ENCODE measurements at regions not wholly inside any gene's neighbourhood (a gene's known extent, or its start where the extent isn't known, plus 50 kb on each side); places are given as distances from the start of the nearest gene placed in this dataset.

DNA sequence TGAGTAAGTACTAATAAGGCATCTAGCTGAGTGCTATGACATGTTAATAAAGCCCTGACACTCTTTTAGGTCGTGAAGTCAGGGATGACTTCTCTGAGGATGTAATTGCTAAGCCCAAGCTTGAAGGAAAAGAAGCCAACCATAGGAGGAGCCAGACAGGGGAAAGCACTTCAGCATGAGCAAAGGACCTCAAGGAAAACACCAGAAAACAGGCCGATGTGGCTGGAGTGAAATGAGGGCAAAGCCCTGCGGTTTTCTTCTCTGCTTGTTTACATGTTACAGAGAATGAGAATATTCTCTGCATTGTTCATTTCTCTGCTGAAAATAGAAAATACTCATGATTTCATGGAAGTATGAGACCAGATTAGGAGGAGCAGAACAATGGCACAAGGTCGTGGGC is 112.5 kb upstream of the ARHGAP28 start:
- Histone ChIP-seq H3K4me1 (ENCODE audit: control insufficient read depth in 2 of 2, insufficient read depth in 2 of 2, low read length in 2 of 2) (no peaks in the 10 kb centered on the region), H3K4me3 (ENCODE audit: control extremely low read depth in 1 of 5, extremely low read depth in 1 of 5, insufficient read depth in 1 of 5, low read depth in 2 of 5, low read length in 4 of 5) (no peak overlapping the region), H3K4me2 (replicated peaks; ENCODE audit: low read depth, low read length, poor library complexity, severe bottlenecking) (no peak overlapping the region), H3K27me3 (replicated peaks in 1 of 4; ENCODE audit: control extremely low read depth in 1 of 4, control insufficient read depth in 3 of 4, insufficient read depth in 4 of 4, low read length in 3 of 4) (no peaks in the 10 kb centered on the region), H3K9ac (ENCODE audit: low read length) (no peak overlapping the region), H4K20me1 (ENCODE audit: control insufficient read depth, insufficient read depth, low read length, poor library complexity, severe bottlenecking) (no peaks in the 10 kb centered on the region), H3K9me3 (ENCODE audit: control extremely low read depth in 1 of 3, control insufficient read depth in 2 of 3, insufficient read depth in 1 of 3, low read length in 2 of 3) (peaks cover 0 to 11% (median 3%) of the 10 kb centered on the region in 3 donors), H3K36me3 (replicated peaks in 1 of 2; ENCODE audit: control extremely low read depth in 1 of 2, control insufficient read depth in 1 of 2, extremely low read depth in 1 of 2, insufficient read depth in 2 of 2, low read length in 1 of 2) (no peaks in the 10 kb centered on the region), H3K79me2 (ENCODE audit: control insufficient read depth, insufficient read depth, low read length) (no peaks in the 10 kb centered on the region), H2AFZ (ENCODE audit: insufficient read depth, low read depth, low read length, poor library complexity, severe bottlenecking) (no peak overlapping the region), H3K27ac (ENCODE audit: low read length in 2 of 2) (no peak overlapping the region)
- peaks cover 4% of the 10 kb centered on the region for H3K27me3 Mint-ChIP-seq
- intact Hi-C loops (cut with micrococcal nuclease), result no loop called here
- ATAC-seq (ENCODE audit: low read depth) (no peak), DNase-seq (no peak)
- CTCF ChIA-PET, result no interaction called here
- H3K4me1 Mint-ChIP-seq, result no peaks in the 10 kb centered on the region
- no peak overlapping the region for H3K4me3 Mint-ChIP-seq
- no peak for TF ChIP-seq EZH2 (IDR thresholded peaks at IDR 0.05; ENCODE audit: borderline replicate concordance, insufficient read depth, low read depth, low read length, poor library complexity, severe bottlenecking)
- TF ChIP-seq, protein P1, sequence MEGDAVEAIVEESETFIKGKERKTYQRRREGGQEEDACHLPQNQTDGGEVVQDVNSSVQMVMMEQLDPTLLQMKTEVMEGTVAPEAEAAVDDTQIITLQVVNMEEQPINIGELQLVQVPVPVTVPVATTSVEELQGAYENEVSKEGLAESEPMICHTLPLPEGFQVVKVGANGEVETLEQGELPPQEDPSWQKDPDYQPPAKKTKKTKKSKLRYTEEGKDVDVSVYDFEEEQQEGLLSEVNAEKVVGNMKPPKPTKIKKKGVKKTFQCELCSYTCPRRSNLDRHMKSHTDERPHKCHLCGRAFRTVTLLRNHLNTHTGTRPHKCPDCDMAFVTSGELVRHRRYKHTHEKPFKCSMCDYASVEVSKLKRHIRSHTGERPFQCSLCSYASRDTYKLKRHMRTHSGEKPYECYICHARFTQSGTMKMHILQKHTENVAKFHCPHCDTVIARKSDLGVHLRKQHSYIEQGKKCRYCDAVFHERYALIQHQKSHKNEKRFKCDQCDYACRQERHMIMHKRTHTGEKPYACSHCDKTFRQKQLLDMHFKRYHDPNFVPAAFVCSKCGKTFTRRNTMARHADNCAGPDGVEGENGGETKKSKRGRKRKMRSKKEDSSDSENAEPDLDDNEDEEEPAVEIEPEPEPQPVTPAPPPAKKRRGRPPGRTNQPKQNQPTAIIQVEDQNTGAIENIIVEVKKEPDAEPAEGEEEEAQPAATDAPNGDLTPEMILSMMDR (IDR thresholded peaks at IDR 0.05), result no peak
- POLR2A ChIA-PET, result no interaction called here
- WGBS (ENCODE audit: insufficient coverage), result 68% methylated on average over 4 of the region's 4 CpGs
- H3K9me3 Mint-ChIP-seq (ENCODE audit: insufficient read depth), result peaks cover 4% of the 10 kb centered on the region
- no peak overlapping the region for H3K27ac Mint-ChIP-seq

DNA sequence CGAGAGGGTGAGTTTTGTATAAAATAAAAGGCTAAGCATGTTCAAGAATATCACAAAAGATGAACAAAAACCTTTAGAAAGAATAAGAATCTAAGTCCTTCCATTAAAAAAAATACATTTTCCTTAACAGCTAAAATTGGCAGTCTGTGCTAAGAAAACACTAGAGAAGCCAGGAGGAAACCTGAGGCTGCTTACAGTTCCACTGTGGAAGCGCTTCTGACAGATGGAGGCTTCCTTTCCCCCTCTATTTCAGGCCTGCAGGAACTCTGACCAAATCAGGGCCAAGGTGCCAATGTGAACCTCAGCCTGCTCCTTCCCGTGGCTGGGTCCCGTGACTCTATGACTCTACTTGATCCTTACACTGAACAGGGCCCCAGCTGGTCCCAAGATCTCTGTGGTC is 108.1 kb upstream of the ARHGAP28 start:
- Histone ChIP-seq H3K9ac (ENCODE audit: low read length) (no peak overlapping the region), H3K4me3 (ENCODE audit: control extremely low read depth in 1 of 5, extremely low read depth in 1 of 5, insufficient read depth in 1 of 5, low read depth in 2 of 5, low read length in 4 of 5) (no peak overlapping the region), H3K4me2 (replicated peaks; ENCODE audit: low read depth, low read length, poor library complexity, severe bottlenecking) (no peak overlapping the region), H2AFZ (ENCODE audit: insufficient read depth, low read depth, low read length, poor library complexity, severe bottlenecking) (no peak overlapping the region), H3K27ac (ENCODE audit: low read length in 2 of 2) (no peak overlapping the region), H3K79me2 (ENCODE audit: control insufficient read depth, insufficient read depth, low read length) (no peaks in the 10 kb centered on the region), H3K36me3 (replicated peaks in 1 of 2; ENCODE audit: control extremely low read depth in 1 of 2, control insufficient read depth in 1 of 2, extremely low read depth in 1 of 2, insufficient read depth in 2 of 2, low read length in 1 of 2) (no peaks in the 10 kb centered on the region), H3K9me3 (ENCODE audit: control extremely low read depth in 1 of 3, control insufficient read depth in 2 of 3, insufficient read depth in 1 of 3, low read length in 2 of 3) (peaks cover 0 to 6% (median 0%) of the 10 kb centered on the region in 3 donors), H3K4me1 (ENCODE audit: control insufficient read depth in 2 of 2, insufficient read depth in 2 of 2, low read length in 2 of 2) (no peaks in the 10 kb centered on the region), H3K27me3 (replicated peaks in 1 of 4; ENCODE audit: control extremely low read depth in 1 of 4, control insufficient read depth in 3 of 4, insufficient read depth in 4 of 4, low read length in 3 of 4) (no peaks in the 10 kb centered on the region), H4K20me1 (ENCODE audit: control insufficient read depth, insufficient read depth, low read length, poor library complexity, severe bottlenecking) (no peaks in the 10 kb centered on the region)
- intact Hi-C loops (cut with micrococcal nuclease), result no loop called here
- ChIA-PET CTCF (no interaction called here), POLR2A (no interaction called here)
- no peak overlapping the region for H3K27ac Mint-ChIP-seq
- TF ChIP-seq, protein P1 (IDR thresholded peaks at IDR 0.05), result no peak
- TF ChIP-seq EZH2 (IDR thresholded peaks at IDR 0.05; ENCODE audit: borderline replicate concordance, insufficient read depth, low read depth, low read length, poor library complexity, severe bottlenecking), result no peak
- H3K4me1 Mint-ChIP-seq, result no peaks in the 10 kb centered on the region
- DNase-seq (no peak), ATAC-seq (ENCODE audit: low read depth) (no peak)
- H3K4me3 Mint-ChIP-seq, result no peak overlapping the region
- H3K27me3 Mint-ChIP-seq, result peaks cover 4% of the 10 kb centered on the region
- peaks cover 4% of the 10 kb centered on the region for H3K9me3 Mint-ChIP-seq (ENCODE audit: insufficient read depth)
- WGBS (ENCODE audit: insufficient coverage), result 67% methylated on average over 3 of the region's 4 CpGs
